Activated CD8-positive, alpha-beta T cell treated with anti-CD3 and anti-CD28 coated beads, Interleukin-2, amount 10 ng/mL, durations not matched to agents 7 days and 5 days (primary cell): ENCODE measurements at regions not wholly inside any gene's neighbourhood (a gene's known extent, or its start where the extent isn't known, plus 50 kb on each side); places are given as distances from the start of the nearest gene placed in this dataset.
"Not testable (repeated sequence)": the region's sequence is repeated elsewhere in the genome, so short reads cannot be mapped to it uniquely, and the experiment has no call there.

ENCODE experiments used
- ATAC-seq: fragments of 150-1000 bp; cut with Tn5 transposase; one replicate; pipeline ENCODE4 v1.10.0; 2021; ENCODE audit warnings: moderate library complexity
- CTCF ChIA-PET: fragments of 350-600 bp; sonication (Branson Sonifier 250); formaldehyde crosslinking; loops from one replicate; lab custom pipeline; 2021; ENCODE audit warnings: antibody characterized with exemption; lab: Charles Lee
- POLR2A ChIA-PET: fragments of 350-600 bp; sonication (Branson Sonifier 250); formaldehyde crosslinking; loops from one replicate; lab custom pipeline; 2021; ENCODE audit warnings: antibody characterized with exemption; lab: Charles Lee
- DNase-seq: peaks from one replicate; pipeline ENCODE4 v3.0.0-alpha.2; 2020
- H3K27ac Mint-ChIP-seq: one replicate; pipeline ENCODE4 v1.8.0; 2021; ENCODE audit warnings: mild to moderate bottlenecking, mixed read lengths
- H3K27me3 Mint-ChIP-seq: one replicate; pipeline ENCODE4 v1.8.0; 2021; ENCODE audit warnings: low read depth, mixed read lengths
- H3K36me3 Mint-ChIP-seq: one replicate; pipeline ENCODE4 v1.8.0; 2021; ENCODE audit warnings: low read depth, mixed read lengths
- H3K4me1 Mint-ChIP-seq: one replicate; pipeline ENCODE4 v1.8.0; 2021; ENCODE audit warnings: low read depth, mixed read lengths
- H3K4me3 Mint-ChIP-seq: one replicate; pipeline ENCODE4 v1.8.0; 2021; ENCODE audit warnings: mild to moderate bottlenecking, mixed read lengths
- H3K9me3 Mint-ChIP-seq: one replicate; pipeline ENCODE4 v1.8.0; 2022; ENCODE audit warnings: mixed read lengths; ENCODE audit not compliant: insufficient read depth

GRCh38 chr5:85587806-85588205 is 1029.9 kb upstream of the COX7C start:
- H3K27ac Mint-ChIP-seq, H3K36me3 Mint-ChIP-seq, H3K4me1 Mint-ChIP-seq, ATAC-seq, H3K27me3 Mint-ChIP-seq, CTCF ChIA-PET, H3K4me3 Mint-ChIP-seq, DNase-seq: not testable (repeated sequence)
- H3K9me3 Mint-ChIP-seq: peaks cover 17% of the 10 kb centered on the region
- POLR2A ChIA-PET: interaction anchor here (0.6 kb wide), 1 partner anchor 513 kb away, joined by 3 read pairs; no protein-coding TSS in a partner anchor

GRCh38 chr5:85588268-85588667 is 1029.5 kb upstream of the COX7C start:
- H3K4me1 Mint-ChIP-seq, H3K27ac Mint-ChIP-seq, H3K27me3 Mint-ChIP-seq, H3K4me3 Mint-ChIP-seq, ATAC-seq, DNase-seq, H3K36me3 Mint-ChIP-seq, CTCF ChIA-PET: not testable (repeated sequence)
- POLR2A ChIA-PET: interaction anchor here (0.6 kb wide), 1 partner anchor 513 kb away, joined by 3 read pairs; no protein-coding TSS in a partner anchor
- peaks cover 17% of the 10 kb centered on the region for H3K9me3 Mint-ChIP-seq

- ATAC-seq: no peak
- H3K27me3 Mint-ChIP-seq: no peaks in the 10 kb centered on the region
- H3K27ac Mint-ChIP-seq: no peak overlapping the region
- peaks cover 8% of the 10 kb centered on the region for H3K9me3 Mint-ChIP-seq
- no peak overlapping the region for H3K4me3 Mint-ChIP-seq
- ChIA-PET CTCF (no interaction called here), POLR2A (no interaction called here)
- H3K36me3 Mint-ChIP-seq: no peaks in the 10 kb centered on the region
- DNase-seq: no peak
- no peaks in the 10 kb centered on the region for H3K4me1 Mint-ChIP-seq
These were observed 1027.0 kb upstream of the COX7C start for GRCh38 chr5:85590764-85591163.

- DNase-seq: no peak
- no peak for ATAC-seq
- H3K36me3 Mint-ChIP-seq: no peaks in the 10 kb centered on the region
- H3K4me3 Mint-ChIP-seq: no peak overlapping the region
- no peak overlapping the region for H3K27ac Mint-ChIP-seq
- no peaks in the 10 kb centered on the region for H3K27me3 Mint-ChIP-seq
- ChIA-PET CTCF (no interaction called here), POLR2A (no interaction called here)
- no peaks in the 10 kb centered on the region for H3K4me1 Mint-ChIP-seq
- peaks cover 5% of the 10 kb centered on the region for H3K9me3 Mint-ChIP-seq
These were observed 1026.4 kb upstream of the COX7C start for GRCh38 chr5:85591311-85591710.

- ATAC-seq (no peak), DNase-seq (no peak)
- Mint-ChIP-seq H3K9me3 (peaks cover 8% of the 10 kb centered on the region), H3K27ac (no peak overlapping the region), H3K27me3 (no peaks in the 10 kb centered on the region), H3K4me1 (no peaks in the 10 kb centered on the region), H3K4me3 (no peak overlapping the region), H3K36me3 (no peaks in the 10 kb centered on the region)
- ChIA-PET POLR2A (no interaction called here), CTCF (no interaction called here)
These were observed 1014.9 kb upstream of the COX7C start for GRCh38 chr5:85602843-85603242.

GRCh38 chr5:85604378-85604777 is 1013.4 kb upstream of the COX7C start:
- ATAC-seq (no peak), DNase-seq (no peak)
- H3K27me3 Mint-ChIP-seq: no peaks in the 10 kb centered on the region
- H3K4me1 Mint-ChIP-seq: no peaks in the 10 kb centered on the region
- H3K9me3 Mint-ChIP-seq: peaks cover 8% of the 10 kb centered on the region
- H3K4me3 Mint-ChIP-seq: no peak overlapping the region
- no peak overlapping the region for H3K27ac Mint-ChIP-seq
- H3K36me3 Mint-ChIP-seq: no peaks in the 10 kb centered on the region
- POLR2A ChIA-PET: interaction anchor here (0.6 kb wide), 1 partner anchor 384 kb away, joined by 3 read pairs; no protein-coding TSS in a partner anchor
- CTCF ChIA-PET: no interaction called here

GRCh38 chr5:85604786-85605185 is 1013.0 kb upstream of the COX7C start:
- Mint-ChIP-seq H3K9me3 (peaks cover 8% of the 10 kb centered on the region), H3K4me3 (no peak overlapping the region), H3K27me3 (no peaks in the 10 kb centered on the region), H3K4me1 (no peaks in the 10 kb centered on the region), H3K36me3 (no peaks in the 10 kb centered on the region), H3K27ac (no peak overlapping the region)
- CTCF ChIA-PET: no interaction called here
- no peak for ATAC-seq
- POLR2A ChIA-PET: no interaction called here
- DNase-seq: no peak

GRCh38 chr5:85605381-85605780 is 1012.4 kb upstream of the COX7C start:
- no peaks in the 10 kb centered on the region for H3K4me1 Mint-ChIP-seq
- H3K36me3 Mint-ChIP-seq: no peaks in the 10 kb centered on the region
- ChIA-PET POLR2A (no interaction called here), CTCF (no interaction called here)
- H3K27me3 Mint-ChIP-seq: no peaks in the 10 kb centered on the region
- H3K27ac Mint-ChIP-seq: no peak overlapping the region
- peaks cover 8% of the 10 kb centered on the region for H3K9me3 Mint-ChIP-seq
- DNase-seq (no peak), ATAC-seq (no peak)
- H3K4me3 Mint-ChIP-seq: no peak overlapping the region

GRCh38 chr5:85614489-85614888 is 1003.3 kb upstream of the COX7C start:
- Mint-ChIP-seq H3K4me1 (no peaks in the 10 kb centered on the region), H3K9me3 (no peaks in the 10 kb centered on the region), H3K27me3 (no peaks in the 10 kb centered on the region), H3K36me3 (no peaks in the 10 kb centered on the region), H3K4me3 (no peak overlapping the region), H3K27ac (no peak overlapping the region)
- ChIA-PET CTCF (no interaction called here), POLR2A (no interaction called here)
- no peak for ATAC-seq
- DNase-seq: no peak

GRCh38 chr5:85621668-85622067 is 996.1 kb upstream of the COX7C start:
- no peak for DNase-seq
- no peaks in the 10 kb centered on the region for H3K4me1 Mint-ChIP-seq
- CTCF ChIA-PET: no interaction called here
- no peaks in the 10 kb centered on the region for H3K27me3 Mint-ChIP-seq
- POLR2A ChIA-PET: no interaction called here
- no peaks in the 10 kb centered on the region for H3K9me3 Mint-ChIP-seq
- no peaks in the 10 kb centered on the region for H3K36me3 Mint-ChIP-seq
- ATAC-seq: no peak
- H3K4me3 Mint-ChIP-seq: no peak overlapping the region
- H3K27ac Mint-ChIP-seq: no peak overlapping the region

- H3K36me3 Mint-ChIP-seq: no peaks in the 10 kb centered on the region
- CTCF ChIA-PET: no interaction called here
- H3K27ac Mint-ChIP-seq: no peak overlapping the region
- H3K4me1 Mint-ChIP-seq: no peaks in the 10 kb centered on the region
- no peaks in the 10 kb centered on the region for H3K27me3 Mint-ChIP-seq
- DNase-seq: no peak
- POLR2A ChIA-PET: no interaction called here
- H3K9me3 Mint-ChIP-seq: no peaks in the 10 kb centered on the region
- no peak overlapping the region for H3K4me3 Mint-ChIP-seq
- ATAC-seq: no peak
These were observed 989.6 kb upstream of the COX7C start for GRCh38 chr5:85628153-85628552.

- ATAC-seq, H3K4me1 Mint-ChIP-seq, H3K27me3 Mint-ChIP-seq, DNase-seq, H3K9me3 Mint-ChIP-seq, H3K4me3 Mint-ChIP-seq, CTCF ChIA-PET, H3K27ac Mint-ChIP-seq, H3K36me3 Mint-ChIP-seq: not testable (repeated sequence)
- POLR2A ChIA-PET: interaction anchor here (0.7 kb wide), 1 partner anchor 272 kb away, joined by 3 read pairs; no protein-coding TSS in a partner anchor
These were observed 979.1 kb upstream of the COX7C start for GRCh38 chr5:85638495-85639125.

- H3K27me3 Mint-ChIP-seq: no peaks in the 10 kb centered on the region
- ChIA-PET POLR2A (no interaction called here), CTCF (no interaction called here)
- H3K36me3 Mint-ChIP-seq: no peaks in the 10 kb centered on the region
- no peak for ATAC-seq
- H3K9me3 Mint-ChIP-seq: no peaks in the 10 kb centered on the region
- no peaks in the 10 kb centered on the region for H3K4me1 Mint-ChIP-seq
- DNase-seq: no peak
- no peak overlapping the region for H3K27ac Mint-ChIP-seq
- no peak overlapping the region for H3K4me3 Mint-ChIP-seq
These were observed 971.7 kb upstream of the COX7C start for GRCh38 chr5:85646036-85646435.
